BJ (cell line): ENCODE measurements at regions not wholly inside any gene's neighbourhood (a gene's known extent, or its start where the extent isn't known, plus 50 kb on each side); places are given as distances from the start of the nearest gene placed in this dataset.

ENCODE experiments used
- CTCF ChIA-PET: fragments of 350-600 bp; formaldehyde crosslinking; extraction: SDS; loops from one replicate; lab custom pipeline; 2021; ENCODE audit warnings: antibody characterized with exemption, inconsistent platforms; lab: Yijun Ruan, JAX
- POLR2A ChIA-PET: fragments of 300-600 bp; sonication (Branson Sonifier 250); formaldehyde crosslinking; extraction: SDS; loops from one replicate; lab custom pipeline; 2021; ENCODE audit warnings: antibody characterized with exemption; lab: Charles Lee
- DNase-seq: peaks from one replicate; pipeline ENCODE4 v3.0.0-alpha.2; 2011; ENCODE audit warnings: low read depth
- H3K27me3 ChIP-seq: 2 replicates; pipeline ENCODE4 v1.6.0; 2011; ENCODE audit warnings: low read length; ENCODE audit not compliant: control insufficient read depth, insufficient read depth
- H3K36me3 ChIP-seq: 2 replicates; pipeline ENCODE4 v1.5.1; 2011; ENCODE audit warnings: low read length; ENCODE audit not compliant: control insufficient read depth, insufficient read depth
- H3K4me3 ChIP-seq: 2 replicates; pipeline ENCODE4 v1.5.1; 2011; ENCODE audit warnings: low read depth, mild to moderate bottlenecking, control low read depth, low read length
- TF ChIP-seq, protein P1 (sequence below): IDR thresholded peaks from 2 replicates; pipeline ENCODE4 v1.5.1; 2011; ENCODE audit warnings: low read depth, mild to moderate bottlenecking, control low read depth, inconsistent platforms, low read length, moderate library complexity; ENCODE audit not compliant: insufficient read depth

DNA sequence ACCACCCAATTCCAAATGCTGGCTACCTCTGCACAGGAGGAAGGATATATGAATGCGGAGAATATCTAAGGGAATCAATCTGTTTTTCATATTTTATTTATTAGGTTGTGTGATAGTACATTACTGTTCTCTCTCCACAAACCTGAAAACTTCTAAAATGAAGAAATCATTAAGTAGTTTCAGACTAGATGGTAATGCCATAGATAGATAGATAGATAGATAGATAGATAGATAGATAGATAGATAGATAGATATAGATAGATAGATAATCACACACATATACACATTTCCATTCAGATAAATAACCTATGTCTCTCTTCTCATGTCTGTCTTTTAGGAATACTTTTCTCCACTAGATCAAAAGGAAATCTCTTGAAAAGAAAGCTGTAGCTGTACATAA, 126.1 kb upstream of the TSPAN8 start:
- TF ChIP-seq, protein P1, sequence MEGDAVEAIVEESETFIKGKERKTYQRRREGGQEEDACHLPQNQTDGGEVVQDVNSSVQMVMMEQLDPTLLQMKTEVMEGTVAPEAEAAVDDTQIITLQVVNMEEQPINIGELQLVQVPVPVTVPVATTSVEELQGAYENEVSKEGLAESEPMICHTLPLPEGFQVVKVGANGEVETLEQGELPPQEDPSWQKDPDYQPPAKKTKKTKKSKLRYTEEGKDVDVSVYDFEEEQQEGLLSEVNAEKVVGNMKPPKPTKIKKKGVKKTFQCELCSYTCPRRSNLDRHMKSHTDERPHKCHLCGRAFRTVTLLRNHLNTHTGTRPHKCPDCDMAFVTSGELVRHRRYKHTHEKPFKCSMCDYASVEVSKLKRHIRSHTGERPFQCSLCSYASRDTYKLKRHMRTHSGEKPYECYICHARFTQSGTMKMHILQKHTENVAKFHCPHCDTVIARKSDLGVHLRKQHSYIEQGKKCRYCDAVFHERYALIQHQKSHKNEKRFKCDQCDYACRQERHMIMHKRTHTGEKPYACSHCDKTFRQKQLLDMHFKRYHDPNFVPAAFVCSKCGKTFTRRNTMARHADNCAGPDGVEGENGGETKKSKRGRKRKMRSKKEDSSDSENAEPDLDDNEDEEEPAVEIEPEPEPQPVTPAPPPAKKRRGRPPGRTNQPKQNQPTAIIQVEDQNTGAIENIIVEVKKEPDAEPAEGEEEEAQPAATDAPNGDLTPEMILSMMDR, result no peak
- Histone ChIP-seq H3K27me3 (no peaks in the 10 kb centered on the region), H3K36me3 (no peaks in the 10 kb centered on the region)

DNA sequence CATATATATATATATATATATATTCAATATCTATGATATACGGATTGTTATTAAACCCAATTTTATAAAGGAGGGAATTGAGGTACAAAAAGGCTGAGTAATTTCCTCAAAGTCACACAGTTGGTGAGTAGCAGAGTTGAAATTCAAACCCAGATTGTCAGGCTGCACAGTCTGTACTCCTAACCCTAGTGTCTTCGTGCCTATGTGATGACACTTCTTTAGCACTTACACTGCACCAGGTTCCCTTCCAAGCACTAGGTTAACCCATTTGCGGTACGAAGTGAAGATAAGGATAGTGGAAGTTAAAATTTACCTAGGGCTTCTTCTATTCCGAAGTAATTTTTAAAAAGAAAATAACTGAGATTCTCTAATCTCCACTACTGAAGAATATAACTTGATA, 125.1 kb upstream of the TSPAN8 start:
- TF ChIP-seq, protein P1, result no peak
- ChIA-PET POLR2A (no interaction called here), CTCF (no interaction called here)
- Histone ChIP-seq H3K4me3 (no peak overlapping the region), H3K27me3 (no peaks in the 10 kb centered on the region), H3K36me3 (no peaks in the 10 kb centered on the region)
- no peak for DNase-seq

More for the DNA sequence above, 126.1 kb upstream of the TSPAN8 start:
- ChIA-PET CTCF (no interaction called here), POLR2A (no interaction called here)
- H3K4me3 ChIP-seq, result no peak overlapping the region
- no peak for DNase-seq

DNA sequence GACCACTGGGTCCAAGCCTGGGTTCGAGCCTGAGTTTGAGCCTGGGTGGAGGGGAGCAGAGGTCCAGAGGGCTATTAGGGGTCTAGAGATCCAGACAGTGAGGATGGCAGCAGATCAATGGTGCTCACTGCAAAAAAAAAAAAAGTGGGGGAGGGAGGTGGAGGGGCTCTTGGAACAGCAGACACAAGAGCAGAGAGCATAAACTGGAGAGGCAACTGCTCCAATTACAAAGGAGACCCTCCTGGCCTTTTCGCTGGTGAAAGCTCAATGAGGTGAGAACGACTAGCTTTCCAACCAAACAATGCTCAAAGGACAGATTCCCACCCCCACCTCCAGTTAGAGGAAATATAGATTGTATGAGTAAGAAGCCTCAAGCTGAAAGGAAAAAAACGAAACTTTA, 124.2 kb upstream of the TSPAN8 start:
- TF ChIP-seq, protein P1, result no peak
- no peaks in the 10 kb centered on the region for H3K36me3 ChIP-seq
- no peak for DNase-seq
- ChIA-PET CTCF (no interaction called here), POLR2A (no interaction called here)
- H3K4me3 ChIP-seq, result no peak overlapping the region
- no peaks in the 10 kb centered on the region for H3K27me3 ChIP-seq

DNA sequence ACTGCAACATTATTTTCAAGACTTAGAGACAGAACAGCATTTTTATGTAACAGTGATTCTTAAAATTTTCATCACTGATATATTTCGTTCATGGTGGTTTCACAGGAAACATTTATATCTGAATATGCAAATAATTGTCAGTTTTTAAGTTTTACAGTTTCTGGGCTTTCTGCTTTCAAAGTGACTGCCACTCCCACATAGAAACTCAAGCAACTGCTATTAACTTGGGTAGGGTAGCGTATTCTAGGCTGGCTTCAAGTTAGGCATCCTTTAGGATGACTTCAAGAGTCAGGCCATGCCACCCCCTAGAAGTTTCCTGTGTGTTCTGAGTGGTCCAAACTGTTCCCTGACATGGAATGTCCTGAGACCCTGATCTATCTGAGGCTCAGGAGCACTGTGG, 123.6 kb upstream of the TSPAN8 start:
- Histone ChIP-seq H3K36me3 (no peaks in the 10 kb centered on the region), H3K4me3 (no peak overlapping the region), H3K27me3 (no peaks in the 10 kb centered on the region)
- TF ChIP-seq, protein P1, result no peak
- CTCF ChIA-PET, result no interaction called here
- DNase-seq, result no peak
- POLR2A ChIA-PET, result no interaction called here

DNA sequence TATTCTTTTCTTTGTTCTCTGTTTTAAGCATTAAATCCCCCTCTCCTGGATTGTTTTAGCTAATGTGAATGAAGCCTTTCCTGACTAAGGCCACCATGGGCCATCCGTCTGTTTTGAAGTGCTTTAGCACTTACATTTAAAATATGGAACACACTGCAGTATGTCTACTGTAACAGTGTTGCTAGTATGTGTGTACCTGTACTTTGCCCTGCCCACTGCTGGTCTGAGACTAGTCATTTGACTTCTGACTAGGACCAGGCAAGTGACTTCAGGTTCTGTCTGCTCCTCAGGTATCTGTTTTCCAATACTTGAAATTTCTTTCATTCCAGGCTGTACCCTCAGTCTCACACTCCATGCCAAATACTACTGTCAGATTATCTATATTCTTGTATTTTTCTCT, 120.1 kb upstream of the TSPAN8 start:
- CTCF ChIA-PET, result no interaction called here
- H3K27me3 ChIP-seq, result no peaks in the 10 kb centered on the region
- no peaks in the 10 kb centered on the region for H3K36me3 ChIP-seq
- DNase-seq, result no peak
- no peak overlapping the region for H3K4me3 ChIP-seq
- POLR2A ChIA-PET, result no interaction called here
- TF ChIP-seq, protein P1, result no peak
